GM21360 (cell line): ENCODE measurements at regions not wholly inside any gene's neighbourhood (a gene's known extent, or its start where the extent isn't known, plus 50 kb on each side); places are given as distances from the start of the nearest gene placed in this dataset.

ENCODE experiments used
- ATAC-seq: cut with Tn5 transposase; IDR thresholded peaks from one replicate; pipeline ENCODE4 v1.9.1; 2021; ENCODE audit warnings: mild to moderate bottlenecking, moderate library complexity; ENCODE audit not compliant: unreplicated experiment

DNA sequence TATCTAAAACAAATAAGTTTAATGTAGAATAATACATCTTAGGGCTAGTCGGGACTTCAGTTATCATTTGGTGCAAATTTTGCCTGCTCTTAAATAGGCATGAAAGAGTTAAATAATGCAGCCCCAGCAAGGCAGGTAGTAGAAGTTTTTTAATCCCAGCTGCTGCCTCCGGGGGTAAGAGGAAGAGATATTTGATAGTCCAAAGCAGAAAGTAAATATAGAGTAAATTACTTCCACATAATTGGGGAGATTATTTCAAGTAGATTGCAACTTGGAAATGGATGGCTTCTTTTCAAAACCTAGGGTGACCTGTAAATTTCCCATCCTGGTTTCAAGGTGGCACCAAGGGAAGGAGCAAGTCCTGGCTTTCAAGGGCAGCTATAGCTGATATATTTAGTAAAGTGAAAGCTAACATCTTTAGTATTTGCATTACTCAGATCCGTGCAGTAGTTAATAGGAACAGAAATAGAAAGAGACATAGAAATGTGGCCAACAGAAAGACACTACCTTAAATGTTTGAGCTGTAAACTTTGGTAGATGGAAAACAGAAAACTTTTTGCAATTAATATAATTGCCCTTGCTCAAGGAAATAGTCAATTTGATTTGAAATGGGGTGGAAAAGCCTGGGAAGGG is 109.1 kb downstream of the LMO4 start:
- no peak for ATAC-seq

DNA sequence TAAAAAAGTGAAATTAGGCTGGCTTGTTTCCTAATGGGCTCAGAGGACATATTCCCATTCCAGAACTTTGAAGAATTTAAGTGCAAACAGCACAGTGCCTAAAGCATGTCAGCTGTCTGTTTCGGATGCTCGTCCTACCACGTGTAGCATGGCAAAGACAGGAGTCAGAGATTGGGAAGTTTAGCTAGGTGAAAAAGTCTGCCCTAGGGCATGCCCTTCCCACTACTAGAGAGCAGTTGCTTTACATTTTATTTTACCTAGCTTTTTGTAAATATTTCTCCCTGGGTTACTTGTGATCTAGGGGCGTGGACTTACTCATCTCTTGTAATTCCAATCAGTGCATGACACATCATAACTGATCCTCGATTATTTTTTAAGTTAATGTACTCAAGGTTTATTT is 111.1 kb downstream of the LMO4 start:
- no peak for ATAC-seq

DNA sequence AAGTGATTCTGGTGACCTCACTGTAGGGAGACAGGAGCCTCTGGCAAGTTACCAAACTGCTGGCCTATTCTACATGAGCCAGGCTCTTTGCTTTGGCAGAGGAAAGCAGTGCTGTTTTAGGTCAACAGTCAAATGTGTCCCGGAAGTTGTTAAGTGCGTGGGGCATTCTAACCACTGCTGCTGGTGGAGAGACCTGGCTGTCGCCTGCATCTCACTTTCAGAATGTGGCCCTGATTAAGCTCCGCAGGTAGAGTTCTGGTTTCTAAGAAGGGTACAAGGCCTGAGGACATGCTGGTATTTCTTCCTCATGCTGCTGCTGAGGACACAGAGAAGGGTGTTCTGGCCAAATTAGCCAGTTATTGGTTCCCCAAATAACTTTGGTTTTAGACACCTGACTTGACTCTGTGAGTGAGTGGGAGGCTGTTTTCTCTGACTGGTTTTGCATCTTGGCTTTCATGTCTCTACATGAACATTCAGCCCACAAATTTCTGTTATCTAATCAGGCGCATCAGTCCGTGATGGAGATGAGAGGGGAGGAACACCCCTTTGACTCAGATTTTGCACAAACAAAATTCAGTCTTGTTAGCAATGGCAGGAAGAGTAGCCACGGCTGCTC is 120.8 kb downstream of the LMO4 start:
- ATAC-seq: peak; percentile 86

- peak; percentile 0 for ATAC-seq
Observed at GRCh38 chr1:87450136-87450535, 121.5 kb downstream of the LMO4 start.

GRCh38 chr1:87450615-87451209 is 122.0 kb downstream of the LMO4 start:
- no peak for ATAC-seq

- ATAC-seq: no peak
Observed at GRCh38 chr1:87451229-87451920, 122.7 kb downstream of the LMO4 start.

DNA sequence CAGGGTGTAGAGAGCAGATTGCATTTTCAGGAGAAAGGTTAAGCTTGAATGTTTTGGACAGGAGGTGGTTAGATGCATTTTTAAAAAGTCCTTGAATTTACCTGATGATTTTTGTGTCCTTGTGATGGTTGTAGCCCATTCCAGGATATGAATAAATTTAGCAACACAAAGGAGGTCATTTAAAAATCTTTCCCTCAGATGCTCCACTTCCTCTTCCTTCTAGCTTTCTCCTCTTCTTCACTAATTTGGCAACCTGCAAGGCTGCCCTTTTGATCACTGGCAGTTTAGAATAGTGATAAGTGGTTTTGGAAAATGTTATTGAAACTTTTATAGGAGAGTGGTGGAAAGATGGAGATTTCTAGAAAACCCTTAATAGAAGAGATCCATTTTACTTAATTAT is 124.0 kb downstream of the LMO4 start:
- ATAC-seq: no peak

GRCh38 chr1:87457408-87457807 is 128.7 kb downstream of the LMO4 start:
- no peak for ATAC-seq

- ATAC-seq: no peak
Observed at GRCh38 chr1:87462894-87463293, 134.2 kb downstream of the LMO4 start.

GRCh38 chr1:87464022-87464490 is 135.4 kb downstream of the LMO4 start:
- ATAC-seq: peak; percentile 67

DNA sequence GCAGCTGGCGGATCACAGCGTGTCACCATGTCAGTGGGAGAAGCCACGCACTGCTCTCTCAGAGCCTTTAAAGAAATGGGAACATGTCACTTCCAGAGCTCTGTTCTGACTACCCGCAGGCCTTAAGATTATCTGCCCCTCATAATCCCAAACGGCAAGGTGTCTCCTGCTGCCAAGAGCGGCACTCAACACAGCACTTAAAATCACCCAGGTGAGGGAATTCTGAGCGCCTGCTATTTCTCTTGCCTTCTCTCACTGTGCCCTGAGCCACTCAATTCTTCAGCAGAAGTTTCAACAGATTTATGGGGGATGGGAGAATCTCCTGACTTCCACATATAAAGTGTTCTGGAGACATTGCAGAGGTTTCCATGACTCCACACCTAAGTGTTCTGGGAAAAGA is 137.9 kb downstream of the LMO4 start:
- ATAC-seq: no peak

DNA sequence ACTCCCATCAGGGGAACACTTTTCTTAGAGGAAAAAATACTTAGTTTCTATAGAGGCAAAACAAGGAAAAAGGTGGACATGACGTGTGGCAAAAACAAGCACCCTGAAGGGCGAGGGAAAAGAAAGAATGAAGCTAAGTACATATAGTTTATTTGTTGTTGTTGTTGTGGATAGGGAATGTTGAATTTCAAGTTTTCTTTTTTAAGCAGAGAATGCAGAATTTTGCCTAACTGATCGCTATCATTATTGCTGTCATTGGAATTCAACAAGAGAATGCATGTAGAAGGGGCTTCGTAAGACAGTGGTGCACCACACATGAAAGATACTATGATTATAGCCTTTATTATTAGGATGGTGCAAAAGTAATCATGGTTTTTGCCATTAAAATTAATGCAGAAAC is 144.0 kb downstream of the LMO4 start:
- no peak for ATAC-seq

DNA sequence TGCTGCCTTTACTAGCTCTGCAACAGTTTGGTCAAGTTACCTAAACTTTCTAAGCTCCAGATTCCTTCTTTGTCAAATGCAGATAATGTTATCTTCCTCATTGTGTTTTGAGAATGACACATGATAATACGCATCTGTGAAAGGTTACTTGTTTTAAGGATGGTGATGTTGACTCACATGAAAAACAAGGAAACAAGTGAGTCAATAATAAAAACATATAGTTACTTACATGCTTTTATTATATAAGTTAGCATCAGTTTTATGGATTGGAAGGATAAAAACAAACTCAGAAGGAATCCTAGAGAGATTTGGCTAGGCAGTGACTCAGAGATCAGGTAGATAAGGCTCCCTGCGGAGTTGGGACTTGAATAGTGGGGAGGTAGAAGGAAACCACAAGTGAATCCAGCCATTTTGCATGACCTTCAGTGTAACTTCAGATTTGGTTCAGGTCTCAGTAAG is 144.6 kb downstream of the LMO4 start:
- ATAC-seq: no peak

DNA sequence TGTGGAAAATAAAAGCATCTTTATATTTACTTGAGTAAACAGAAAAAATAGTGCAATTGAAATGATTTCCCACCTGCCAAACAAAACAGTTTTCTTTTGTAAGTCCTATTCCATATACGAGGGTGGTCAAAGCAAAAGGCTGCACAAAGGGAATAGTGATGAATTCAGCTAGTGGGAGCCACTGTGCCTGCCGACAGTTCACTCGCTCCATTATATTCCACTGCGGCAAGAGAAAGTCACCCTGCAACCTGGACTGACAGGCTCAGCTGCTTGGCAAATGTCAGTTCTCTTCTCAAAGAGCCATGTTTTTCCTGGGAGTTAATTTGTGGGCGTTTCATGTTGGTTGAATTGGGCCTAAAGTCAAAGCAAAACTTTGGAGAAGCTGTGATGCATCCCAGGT is 145.4 kb downstream of the LMO4 start:
- no peak for ATAC-seq

- ATAC-seq: no peak
Observed at GRCh38 chr1:87478231-87478630, 149.6 kb downstream of the LMO4 start.

GRCh38 chr1:87495147-87495546 is 166.5 kb downstream of the LMO4 start:
- ATAC-seq: no peak

GRCh38 chr1:87495870-87496269 is 167.2 kb downstream of the LMO4 start:
- ATAC-seq: no peak

- ATAC-seq: no peak
Observed at GRCh38 chr1:87497380-87498203, 168.9 kb downstream of the LMO4 start.

DNA sequence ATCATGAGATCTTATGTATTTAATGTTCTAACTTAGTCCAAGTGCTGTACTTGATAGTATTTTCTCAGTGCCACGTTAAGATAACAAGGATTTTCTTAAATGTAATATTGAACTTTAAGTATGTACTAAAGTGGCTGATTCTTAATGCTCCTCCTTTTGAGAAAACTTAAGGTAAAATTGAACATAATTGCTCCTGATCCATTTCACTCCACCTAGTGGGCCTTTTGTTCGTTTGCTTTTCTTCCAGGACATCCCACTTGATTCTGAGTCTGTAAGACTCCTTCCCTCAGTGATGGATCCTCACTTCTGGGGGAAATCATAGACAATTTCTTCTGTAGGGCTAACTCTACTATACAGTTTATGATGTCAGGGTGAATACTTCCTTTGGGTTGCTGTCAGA is 173.1 kb downstream of the LMO4 start:
- no peak for ATAC-seq

DNA sequence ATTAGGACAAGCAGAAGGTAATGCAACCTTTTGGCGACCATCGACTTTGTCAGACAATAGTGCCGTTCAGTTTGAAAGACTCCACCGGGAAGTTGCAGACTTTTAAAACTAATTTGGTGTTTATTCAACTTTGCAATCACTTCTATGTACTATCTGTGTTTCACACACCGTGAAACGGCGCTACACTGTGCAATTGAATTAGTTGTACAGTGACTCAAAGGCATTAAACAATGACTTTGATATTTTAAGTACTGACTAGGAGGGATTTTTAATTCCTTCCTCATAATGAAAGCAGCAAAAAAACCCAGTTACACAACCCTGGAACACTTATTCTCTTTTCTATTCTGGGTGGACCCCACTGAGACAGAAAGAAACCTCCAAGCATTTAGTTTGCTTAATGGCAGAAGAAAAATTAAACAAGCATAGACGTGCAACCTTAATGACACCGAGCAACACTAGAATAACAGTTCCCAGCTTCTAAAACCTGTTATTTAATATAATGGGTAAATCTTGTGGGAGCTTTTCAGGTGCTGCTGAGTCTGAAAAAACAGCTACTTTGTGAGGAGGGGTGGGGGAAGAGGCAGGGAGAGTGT is 176.8 kb downstream of the LMO4 start:
- ATAC-seq: no peak

GRCh38 chr1:87506147-87506546 is 177.5 kb downstream of the LMO4 start:
- ATAC-seq: no peak
